ENCODE measurements at regions not wholly inside any gene's neighbourhood (a gene's known extent, or its start where the extent isn't known, plus 50 kb on each side); places are given as distances from the start of the nearest gene placed in this dataset.
"Not testable (repeated sequence)": the region's sequence is repeated elsewhere in the genome, so short reads cannot be mapped to it uniquely, and the experiment has no call there.

- Histone ChIP-seq H3K9me3 (replicated peaks) (no peaks in the 10 kb centered on the region), H3K27ac (no peak overlapping the region), H3K4me3 (no peak overlapping the region), H3K36me3 (no peaks in the 10 kb centered on the region), H3K4me1 (no peaks in the 10 kb centered on the region), H3K27me3 (no peaks in the 10 kb centered on the region)
- DNase-seq = no peak
These were observed 278.9 kb downstream of the ZWINT start for GRCh38 chr10:56082169-56082568.

- H3K4me1 ChIP-seq = no peaks in the 10 kb centered on the region
- H3K36me3 ChIP-seq = no peaks in the 10 kb centered on the region
- H3K4me3 ChIP-seq = no peak overlapping the region
- H3K9me3 ChIP-seq (replicated peaks) = no peaks in the 10 kb centered on the region
- H3K27me3 ChIP-seq = no peaks in the 10 kb centered on the region
- H3K27ac ChIP-seq = no peak overlapping the region
- DNase-seq = no peak
These were observed 292.4 kb downstream of the ZWINT start for GRCh38 chr10:56068473-56069263.

GRCh38 chr10:56068040-56068439 is 293.0 kb downstream of the ZWINT start:
- H3K4me3 ChIP-seq = no peak overlapping the region
- no peaks in the 10 kb centered on the region for H3K4me1 ChIP-seq
- no peak for DNase-seq
- no peaks in the 10 kb centered on the region for H3K27me3 ChIP-seq
- H3K36me3 ChIP-seq = no peaks in the 10 kb centered on the region
- H3K9me3 ChIP-seq (replicated peaks) = no peaks in the 10 kb centered on the region
- no peak overlapping the region for H3K27ac ChIP-seq

GRCh38 chr10:56063642-56064041 is 297.4 kb downstream of the ZWINT start:
- H3K4me3 ChIP-seq = no peak overlapping the region
- no peak overlapping the region for H3K27ac ChIP-seq

GRCh38 chr10:56057860-56058259 is 303.2 kb downstream of the ZWINT start:
- H3K4me1 ChIP-seq = no peaks in the 10 kb centered on the region
- H3K9me3 ChIP-seq (replicated peaks) = no peaks in the 10 kb centered on the region
- no peaks in the 10 kb centered on the region for H3K27me3 ChIP-seq
- no peak overlapping the region for H3K27ac ChIP-seq
- H3K36me3 ChIP-seq = no peaks in the 10 kb centered on the region
- H3K4me3 ChIP-seq = no peak overlapping the region
- no peak for DNase-seq

More at GRCh38 chr10:56063642-56064041, 297.4 kb downstream of the ZWINT start:
- no peaks in the 10 kb centered on the region for H3K27me3 ChIP-seq
- H3K9me3 ChIP-seq (replicated peaks) = no peaks in the 10 kb centered on the region
- H3K4me1 ChIP-seq = no peaks in the 10 kb centered on the region
- no peaks in the 10 kb centered on the region for H3K36me3 ChIP-seq
- DNase-seq = no peak

- Histone ChIP-seq H3K27ac (no peak overlapping the region), H3K27me3 (no peaks in the 10 kb centered on the region), H3K4me3 (no peak overlapping the region), H3K4me1 (no peaks in the 10 kb centered on the region), H3K9me3 (replicated peaks) (no peaks in the 10 kb centered on the region), H3K36me3 (no peaks in the 10 kb centered on the region)
- no peak for DNase-seq
These were observed 325.6 kb downstream of the ZWINT start for GRCh38 chr10:56035489-56035888.

GRCh38 chr10:56028298-56029132 is 332.5 kb downstream of the ZWINT start:
- Histone ChIP-seq H3K9me3 (replicated peaks) (no peaks in the 10 kb centered on the region), H3K36me3 (no peaks in the 10 kb centered on the region), H3K27ac (no peak overlapping the region), H3K4me1 (no peaks in the 10 kb centered on the region), H3K4me3 (no peak overlapping the region), H3K27me3 (0 out of 2 replicates have a peak, but pooled peaks cover 4% of the 10 kb centered on the region)
- no peak for DNase-seq

- no peak overlapping the region for H3K27ac ChIP-seq
These were observed 349.0 kb downstream of the ZWINT start for GRCh38 chr10:56012101-56012500.

GRCh38 chr10:56003555-56003954 is 357.5 kb downstream of the ZWINT start:
- no peaks in the 10 kb centered on the region for H3K36me3 ChIP-seq
- no peak for DNase-seq
- no peak overlapping the region for H3K4me3 ChIP-seq
- H3K9me3 ChIP-seq (replicated peaks) = no peaks in the 10 kb centered on the region
- H3K27me3 ChIP-seq = no peaks in the 10 kb centered on the region
- no peaks in the 10 kb centered on the region for H3K4me1 ChIP-seq
- H3K27ac ChIP-seq = no peak overlapping the region

More at GRCh38 chr10:56012101-56012500, 349.0 kb downstream of the ZWINT start:
- Histone ChIP-seq H3K36me3 (no peaks in the 10 kb centered on the region), H3K4me1 (no peaks in the 10 kb centered on the region), H3K4me3 (no peak overlapping the region), H3K9me3 (replicated peaks) (no peaks in the 10 kb centered on the region), H3K27me3 (no peaks in the 10 kb centered on the region)
- DNase-seq = no peak

GRCh38 chr10:55989188-55989587 is 371.9 kb downstream of the ZWINT start:
- Histone ChIP-seq H3K4me1 (no peaks in the 10 kb centered on the region), H3K36me3 (no peaks in the 10 kb centered on the region), H3K27ac (no peak overlapping the region), H3K4me3 (no peak overlapping the region), H3K27me3 (no peaks in the 10 kb centered on the region), H3K9me3 (replicated peaks) (no peaks in the 10 kb centered on the region)
- DNase-seq = no peak

GRCh38 chr10:55979203-55979602 is 381.9 kb downstream of the ZWINT start:
- DNase-seq = no peak
- H3K4me1 ChIP-seq = no peaks in the 10 kb centered on the region

GRCh38 chr10:55966101-55966500 is 395.0 kb downstream of the ZWINT start:
- Histone ChIP-seq H3K27ac (no peak overlapping the region), H3K9me3 (replicated peaks) (no peaks in the 10 kb centered on the region), H3K4me3 (no peak overlapping the region), H3K36me3 (no peaks in the 10 kb centered on the region), H3K4me1 (no peaks in the 10 kb centered on the region), H3K27me3 (no peaks in the 10 kb centered on the region)
- no peak for DNase-seq

More at GRCh38 chr10:55979203-55979602, 381.9 kb downstream of the ZWINT start:
- no peak overlapping the region for H3K4me3 ChIP-seq
- no peak overlapping the region for H3K27ac ChIP-seq
- no peaks in the 10 kb centered on the region for H3K36me3 ChIP-seq
- no peaks in the 10 kb centered on the region for H3K9me3 ChIP-seq (replicated peaks)
- no peaks in the 10 kb centered on the region for H3K27me3 ChIP-seq

- no peaks in the 10 kb centered on the region for H3K9me3 ChIP-seq (replicated peaks)
- H3K4me1 ChIP-seq = no peaks in the 10 kb centered on the region
- H3K36me3 ChIP-seq = no peaks in the 10 kb centered on the region
- DNase-seq = no peak
- H3K27ac ChIP-seq = no peak overlapping the region
- no peak overlapping the region for H3K4me3 ChIP-seq
- no peaks in the 10 kb centered on the region for H3K27me3 ChIP-seq
These were observed 417.7 kb downstream of the ZWINT start for GRCh38 chr10:55943403-55943802.

GRCh38 chr10:55929291-55929690 is 431.8 kb downstream of the ZWINT start:
- no peaks in the 10 kb centered on the region for H3K9me3 ChIP-seq (replicated peaks)
- H3K36me3 ChIP-seq = no peaks in the 10 kb centered on the region
- no peaks in the 10 kb centered on the region for H3K4me1 ChIP-seq
- DNase-seq = no peak
- no peaks in the 10 kb centered on the region for H3K27me3 ChIP-seq
- H3K27ac ChIP-seq = no peak overlapping the region
- no peak overlapping the region for H3K4me3 ChIP-seq

GRCh38 chr10:55899472-55900147 is 461.4 kb downstream of the ZWINT start:
- H3K27ac ChIP-seq; H3K27me3 ChIP-seq; H3K4me3 ChIP-seq; H3K4me1 ChIP-seq; DNase-seq; H3K36me3 ChIP-seq; H3K9me3 ChIP-seq (replicated peaks): not testable (repeated sequence)

Data from SJCRH30 (cell line).